ENCODE measurements at regions not wholly inside any gene's neighbourhood (a gene's known extent, or its start where the extent isn't known, plus 50 kb on each side); places are given as distances from the start of the nearest gene placed in this dataset.
"Not testable (repeated sequence)": the region's sequence is repeated elsewhere in the genome, so short reads cannot be mapped to it uniquely, and the experiment has no call there.

GRCh38 chr4:14920759-14921320 is 81.4 kb upstream of the CPEB2 start:
- TF ChIP-seq CTCF (IDR thresholded peaks at IDR 0.05; ENCODE audit: borderline replicate concordance, insufficient read depth, low read depth, low read length): no peak
- H3K4me3 ChIP-seq (ENCODE audit: low read depth, low read length): no peak overlapping the region

- not testable (repeated sequence) for H3K4me3 ChIP-seq (ENCODE audit: low read depth, low read length)
Measured at GRCh38 chr4:14921781-14922180, 80.5 kb upstream of the CPEB2 start.

- TF ChIP-seq CTCF (IDR thresholded peaks at IDR 0.05; ENCODE audit: borderline replicate concordance, insufficient read depth, low read depth, low read length): no peak
- no peak overlapping the region for H3K4me3 ChIP-seq (ENCODE audit: low read depth, low read length)
Measured at GRCh38 chr4:14924076-14924811, 78.0 kb upstream of the CPEB2 start.

GRCh38 chr4:14924812-14925344 is 77.4 kb upstream of the CPEB2 start:
- H3K4me3 ChIP-seq (ENCODE audit: low read depth, low read length): no peak overlapping the region
- no peak for TF ChIP-seq CTCF (IDR thresholded peaks at IDR 0.05; ENCODE audit: borderline replicate concordance, insufficient read depth, low read depth, low read length)

- no peak for TF ChIP-seq CTCF (IDR thresholded peaks at IDR 0.05; ENCODE audit: borderline replicate concordance, insufficient read depth, low read depth, low read length)
- H3K4me3 ChIP-seq (ENCODE audit: low read depth, low read length): no peak overlapping the region
Measured at GRCh38 chr4:14925471-14925870, 76.8 kb upstream of the CPEB2 start.

GRCh38 chr4:14926368-14926767 is 75.9 kb upstream of the CPEB2 start:
- no peak overlapping the region for H3K4me3 ChIP-seq (ENCODE audit: low read depth, low read length)

GRCh38 chr4:14928035-14928434 is 74.2 kb upstream of the CPEB2 start:
- H3K4me3 ChIP-seq (ENCODE audit: low read depth, low read length): no peak overlapping the region
- TF ChIP-seq CTCF (IDR thresholded peaks at IDR 0.05; ENCODE audit: borderline replicate concordance, insufficient read depth, low read depth, low read length): no peak

More at GRCh38 chr4:14926368-14926767, 75.9 kb upstream of the CPEB2 start:
- no peak for TF ChIP-seq CTCF (IDR thresholded peaks at IDR 0.05; ENCODE audit: borderline replicate concordance, insufficient read depth, low read depth, low read length)

Data from GM12875 (cell line).